HepG2 (cell line): ENCODE measurements at regions not wholly inside any gene's neighbourhood (a gene's known extent, or its start where the extent isn't known, plus 50 kb on each side); places are given as distances from the start of the nearest gene placed in this dataset.

ENCODE experiments used
- ATAC-seq: fragments of 200-7000 bp; cut with Tn5 transposase; 3 replicates; pipeline ENCODE4 v1.9.1; 2020; ENCODE audit warnings: mild to moderate bottlenecking, moderate library complexity
- BruUV-seq: library from RNA; stranded (reverse); fragments of 400-500 nt; replicated peaks from 2 replicates; lab custom pipeline; 2021; lab: Mats Ljungman, UMichigan
- CTCF ChIA-PET: fragments of 300-600 bp; formaldehyde crosslinking; extraction: SDS; loops from one replicate; lab custom pipeline; 2021; ENCODE audit warnings: low total read pairs, inconsistent platforms, low intra/inter-chr PET ratio; lab: Yijun Ruan, JAX
- POLR2A ChIA-PET: fragments of 350-600 bp; sonication (Branson Sonifier 250); formaldehyde crosslinking; loops from one replicate; lab custom pipeline; 2020; ENCODE audit warnings: antibody characterized with exemption, inconsistent platforms; lab: Yijun Ruan, JAX
- DNase-seq: peaks from one replicate; pipeline ENCODE4 v3.0.0-alpha.2; 2015; ENCODE audit warnings: low spot score
- FAIRE-seq: peaks from 3 replicates; lab custom pipeline; 2011; peaks lifted over from hg19 to GRCh38; lab: Jason Lieb, UNC
- H2AFZ ChIP-seq: one replicate; pipeline ENCODE4 v1.6.1; 2011; ENCODE audit warnings: low read length, inconsistent platforms
- H3K27ac ChIP-seq: fragments of 300-600 bp; 3 replicates; pipeline ENCODE4 v1.8.0; 2011; ENCODE audit warnings: mixed run types, mild to moderate bottlenecking, mixed read lengths, low read length, inconsistent platforms; ENCODE audit not compliant: insufficient read depth; ENCODE audit errors: extremely low read length
- H3K27me3 ChIP-seq, 2 experiments: fragments of 200-600 bp in 1 of 2; 2 replicates in 1 of 2; 3 replicates in 1 of 2; pipeline versions ENCODE4 v1.6.0 to v1.8.0; 2011; ENCODE audit warnings: low read length in 2 of 2, mild to moderate bottlenecking in 2 of 2, moderate library complexity in 2 of 2, inconsistent platforms in 1 of 2; ENCODE audit not compliant: insufficient read depth in 2 of 2, control insufficient read depth in 1 of 2
- H3K36me3 ChIP-seq, 2 experiments: fragments of 200-600 bp in 1 of 2; replicated peaks in 1 of 2; 2 replicates in 1 of 2; 3 replicates in 1 of 2; pipeline versions ENCODE4 v1.5.1 to v1.8.0; 2011; ENCODE audit warnings: low read length in 2 of 2, inconsistent platforms in 1 of 2; ENCODE audit not compliant: insufficient read depth in 2 of 2, control insufficient read depth in 1 of 2
- H3K4me1 ChIP-seq: 2 replicates; pipeline ENCODE4 v1.5.1; 2012; ENCODE audit warnings: low read length, inconsistent platforms; ENCODE audit not compliant: insufficient read depth
- H3K4me2 ChIP-seq: 2 replicates; pipeline ENCODE4 v1.6.0; 2011; ENCODE audit warnings: low read depth, low read length, inconsistent platforms
- H3K4me3 ChIP-seq, 3 experiments: fragments of 200-600 bp in 1 of 3; sonication (generic), shearing (Covaris generic) in 1 of 3; replicated peaks in 1 of 3; 2 replicates each; pipeline ENCODE4 v1.5.1; 2011 to 2016; ENCODE audit warnings: low read length in 3 of 3, inconsistent platforms in 2 of 3, low read depth in 2 of 3, mild to moderate bottlenecking in 2 of 3, control low read depth in 1 of 3, mixed read lengths in 1 of 3; ENCODE audit not compliant: insufficient read depth in 1 of 3
- H3K79me2 ChIP-seq: one replicate; pipeline ENCODE4 v1.6.1; 2011; ENCODE audit warnings: low read length, inconsistent platforms; ENCODE audit not compliant: insufficient read depth
- H3K9ac ChIP-seq: 2 replicates; pipeline ENCODE4 v1.6.0; 2011; ENCODE audit warnings: mild to moderate bottlenecking, low read depth, low read length, inconsistent platforms; ENCODE audit not compliant: insufficient read depth
- H3K9me3 ChIP-seq: 2 replicates; pipeline ENCODE4 v1.5.1; 2012; ENCODE audit warnings: mild to moderate bottlenecking, low read length
- H4K20me1 ChIP-seq: 2 replicates; pipeline ENCODE4 v1.6.0; 2011; ENCODE audit warnings: inconsistent platforms, mild to moderate bottlenecking, low read length, moderate library complexity; ENCODE audit not compliant: insufficient read depth
- ARID2 ChIP-seq: sonication (generic); formaldehyde crosslinking; IDR thresholded peaks from 2 replicates; pipeline ENCODE4 v1.8.1; 2022; ENCODE audit warnings: mild to moderate bottlenecking, missing genetic modification reagents, borderline replicate concordance
- CBX2 ChIP-seq, 2 experiments: fragments of 200-600 bp in 1 of 2; sonication (generic); formaldehyde crosslinking in 1 of 2; IDR thresholded peaks; 2 replicates each; pipeline versions ENCODE4 v1.7.0 to v1.8.1; 2018 to 2022; ENCODE audit warnings: low read depth in 2 of 2, low read length in 1 of 2, mild to moderate bottlenecking in 1 of 2, missing genetic modification reagents in 1 of 2
- DMTF1 ChIP-seq: sonication (generic); formaldehyde crosslinking; IDR thresholded peaks from 2 replicates; pipeline ENCODE4 v1.4.0; 2020; ENCODE audit warnings: mild to moderate bottlenecking, missing genetic modification reagents
- HIVEP1 ChIP-seq: sonication (generic); formaldehyde crosslinking; IDR thresholded peaks from 2 replicates; pipeline ENCODE4 v1.4.0; 2020; ENCODE audit warnings: mild to moderate bottlenecking, missing genetic modification reagents
- KLF13 ChIP-seq: sonication (generic); formaldehyde crosslinking; IDR thresholded peaks from 2 replicates; pipeline ENCODE4 v1.4.0; 2020; ENCODE audit warnings: mild to moderate bottlenecking, missing genetic modification reagents
- SALL2 ChIP-seq: sonication (generic); formaldehyde crosslinking; IDR thresholded peaks from 2 replicates; pipeline ENCODE4 v1.8.1; 2023; ENCODE audit warnings: mild to moderate bottlenecking, missing genetic modification reagents, inconsistent platforms
- SNAPC2 ChIP-seq: sonication (generic); formaldehyde crosslinking; IDR thresholded peaks from 2 replicates; pipeline ENCODE4 v1.8.1; 2022; ENCODE audit warnings: mild to moderate bottlenecking, missing genetic modification reagents
- THAP8 ChIP-seq: sonication (generic); formaldehyde crosslinking; IDR thresholded peaks from 2 replicates; pipeline ENCODE4 v1.5.1; 2020; ENCODE audit warnings: missing genetic modification reagents, mild to moderate bottlenecking, borderline replicate concordance
- XBP1 ChIP-seq: sonication (generic); formaldehyde crosslinking; IDR thresholded peaks from 2 replicates; pipeline ENCODE4 v1.5.0; 2020; ENCODE audit warnings: missing genetic modification reagents
- ZFY ChIP-seq: sonication (generic); formaldehyde crosslinking; IDR thresholded peaks from 2 replicates; pipeline ENCODE4 v1.4.0; 2020; ENCODE audit warnings: missing genetic modification reagents
- ZNF138 ChIP-seq: sonication (generic); formaldehyde crosslinking; IDR thresholded peaks from 2 replicates; pipeline ENCODE4 v1.5.0; 2020; ENCODE audit warnings: mild to moderate bottlenecking, low read depth, missing genetic modification reagents
- ZNF670 ChIP-seq: sonication (generic); formaldehyde crosslinking; IDR thresholded peaks from 2 replicates; pipeline ENCODE4 v1.8.0; 2022; ENCODE audit warnings: mild to moderate bottlenecking, missing genetic modification reagents, borderline replicate concordance
- ZNF737 ChIP-seq: sonication (generic); formaldehyde crosslinking; IDR thresholded peaks from 2 replicates; pipeline ENCODE4 v1.5.0; 2020; ENCODE audit warnings: missing genetic modification reagents, mild to moderate bottlenecking, borderline replicate concordance
- WGBS: methylation state at CpG from one replicate; pipeline ENCODE4 v1.1.6; 2017; ENCODE audit warnings: low lambda C conversion rate; 5-methylcytosine and 5-hydroxymethylcytosine counted together
- in situ Hi-C: cut with HindIII; loops from 2 replicates; pipeline ENCODE4 v1.10.0; 2017; ENCODE audit warnings: low pct_unique_long_range_greater_than_20kb; ENCODE audit not compliant: extremely low pct_ligation_motif_present
- intact Hi-C: fragments of 100-400 bp; cut with micrococcal nuclease; formaldehyde crosslinking; loops from one replicate; pipeline ENCODE4 v1.10.0; 2022; ENCODE audit not compliant: unreplicated experiment

- no peak for DNase-seq
- no TSS peak for BruUV-seq
- H4K20me1 ChIP-seq: no peaks in the 10 kb centered on the region
- H3K27ac ChIP-seq: no peak overlapping the region
- peaks cover 10% of the 10 kb centered on the region for H3K4me1 ChIP-seq
- POLR2A ChIA-PET: no interaction called here
- peak overlapping the region; percentile 21 for H2AFZ ChIP-seq
- intact Hi-C loops: no loop called here
- H3K36me3 ChIP-seq: no peaks in the 10 kb centered on the region
- in situ Hi-C loops: no loop called here
- H3K9me3 ChIP-seq: no peaks in the 10 kb centered on the region
- H3K79me2 ChIP-seq: no peaks in the 10 kb centered on the region
- no peak overlapping the region for H3K9ac ChIP-seq
- no peak for FAIRE-seq
- no peak overlapping the region for H3K4me3 ChIP-seq
- no CpG with 5 or more reads among the region's 1 CpG for WGBS
- H3K4me2 ChIP-seq: no peak overlapping the region
- ATAC-seq: no peak
- CTCF ChIA-PET: no interaction called here
- TF ChIP-seq SNAPC2 (no peak), SALL2 (CRISPR knock-in tag) (no peak), ZFY (CRISPR knock-in tag) (no peak), XBP1 (CRISPR knock-in tag) (no peak), HIVEP1 (no peak), KLF13 (CRISPR knock-in tag) (no peak), THAP8 (CRISPR knock-in tag) (no peak), ZNF670 (CRISPR knock-in tag) (no peak), DMTF1 (CRISPR knock-in tag) (no peak), ZNF138 (CRISPR knock-in tag) (no peak), ZNF737 (no peak), ARID2 (CRISPR knock-in tag) (no peak), CBX2 (IDR thresholded peaks at IDR 0.05; ENCODE audit: low read depth, low read length) (no peak), CBX2 (CRISPR knock-in tag; IDR thresholded peaks at IDR 0.05; ENCODE audit: low read depth) (no peak)
- H3K27me3 ChIP-seq: no peaks in the 10 kb centered on the region
Measured at GRCh38 chr5:62686692-62687091, 108.1 kb downstream of the LRRC70 start.
